AG09319 (cell line): ENCODE measurements at regions not wholly inside any gene's neighbourhood (a gene's known extent, or its start where the extent isn't known, plus 50 kb on each side); places are given as distances from the start of the nearest gene placed in this dataset.
A peak's percentile ranks its signal among the peaks of the same experiment; 100 is the strongest.

Source experiments
- DNase-seq: peaks from one replicate; pipeline ENCODE4 v3.0.0-alpha.2; 2010; ENCODE audit warnings: low read depth; ENCODE audit errors: extremely low read depth
- TF ChIP-seq, protein P1 (sequence below): IDR thresholded peaks from 2 replicates; pipeline ENCODE4 v1.5.1; 2011; ENCODE audit warnings: low read depth, mild to moderate bottlenecking, inconsistent platforms, low read length, moderate library complexity

DNA sequence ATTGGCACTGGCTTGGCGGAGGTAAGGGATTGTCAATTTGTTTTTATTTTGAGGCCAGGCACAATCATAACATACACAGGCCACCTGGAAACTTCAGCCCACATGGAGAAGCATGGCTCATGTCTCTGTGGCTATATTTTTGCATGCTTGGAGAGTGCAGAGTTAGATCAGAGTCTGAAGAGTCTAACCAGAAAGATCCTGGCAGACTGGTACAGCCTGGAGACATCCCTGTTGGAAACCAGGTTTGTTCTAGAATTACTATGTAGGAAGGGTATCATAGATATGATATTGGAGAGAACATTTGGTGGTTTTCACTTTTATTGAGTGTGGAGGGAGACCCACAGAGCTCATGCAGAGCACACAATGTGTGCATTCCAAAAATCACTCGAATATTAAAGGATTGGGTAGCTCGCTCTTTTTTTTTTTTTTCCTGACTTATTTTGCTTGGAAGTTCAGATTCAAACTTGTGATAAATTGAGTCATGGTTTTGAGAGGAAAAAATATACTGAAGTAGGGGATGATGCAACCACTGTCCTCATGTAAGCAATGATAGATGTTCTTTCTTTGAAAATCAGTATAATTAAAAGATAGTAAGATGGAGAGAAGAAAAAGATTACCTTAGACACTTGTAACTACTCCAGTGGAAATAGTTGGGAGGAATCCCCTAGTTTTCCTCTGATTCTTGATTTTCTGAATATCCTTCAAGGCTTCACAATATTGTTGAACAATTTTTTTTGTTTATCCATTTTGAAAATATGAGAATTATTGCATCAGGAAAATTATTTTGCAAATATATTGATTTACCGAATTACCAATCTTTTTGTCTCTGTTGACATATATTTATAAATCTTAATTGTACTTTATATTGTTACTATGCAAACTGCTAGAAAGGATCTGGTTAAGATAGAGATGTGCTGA, 185.7 kb upstream of the ZEB2 start:
- DNase-seq = no peak
- TF ChIP-seq, protein P1, sequence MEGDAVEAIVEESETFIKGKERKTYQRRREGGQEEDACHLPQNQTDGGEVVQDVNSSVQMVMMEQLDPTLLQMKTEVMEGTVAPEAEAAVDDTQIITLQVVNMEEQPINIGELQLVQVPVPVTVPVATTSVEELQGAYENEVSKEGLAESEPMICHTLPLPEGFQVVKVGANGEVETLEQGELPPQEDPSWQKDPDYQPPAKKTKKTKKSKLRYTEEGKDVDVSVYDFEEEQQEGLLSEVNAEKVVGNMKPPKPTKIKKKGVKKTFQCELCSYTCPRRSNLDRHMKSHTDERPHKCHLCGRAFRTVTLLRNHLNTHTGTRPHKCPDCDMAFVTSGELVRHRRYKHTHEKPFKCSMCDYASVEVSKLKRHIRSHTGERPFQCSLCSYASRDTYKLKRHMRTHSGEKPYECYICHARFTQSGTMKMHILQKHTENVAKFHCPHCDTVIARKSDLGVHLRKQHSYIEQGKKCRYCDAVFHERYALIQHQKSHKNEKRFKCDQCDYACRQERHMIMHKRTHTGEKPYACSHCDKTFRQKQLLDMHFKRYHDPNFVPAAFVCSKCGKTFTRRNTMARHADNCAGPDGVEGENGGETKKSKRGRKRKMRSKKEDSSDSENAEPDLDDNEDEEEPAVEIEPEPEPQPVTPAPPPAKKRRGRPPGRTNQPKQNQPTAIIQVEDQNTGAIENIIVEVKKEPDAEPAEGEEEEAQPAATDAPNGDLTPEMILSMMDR = no peak

DNA sequence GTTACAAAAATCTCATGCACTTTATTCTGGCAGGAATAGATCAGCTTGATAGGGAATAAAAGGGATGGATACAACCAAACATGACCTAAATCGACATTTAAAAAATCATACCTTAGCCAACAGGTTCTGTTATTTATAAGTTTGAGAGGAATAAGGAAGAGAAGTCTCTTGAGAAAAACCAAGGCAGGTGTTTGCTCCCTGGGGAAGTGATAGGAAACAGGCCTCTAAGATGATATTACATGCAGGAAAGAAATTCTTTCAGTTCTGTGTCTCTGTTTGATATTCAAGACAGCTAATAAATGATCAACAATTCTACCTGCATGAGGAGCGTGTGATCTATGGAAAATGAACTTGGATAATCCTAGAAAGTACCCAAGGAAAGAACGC, 184.8 kb upstream of the ZEB2 start:
- DNase-seq = no peak
- TF ChIP-seq, protein P1 = no peak

DNA sequence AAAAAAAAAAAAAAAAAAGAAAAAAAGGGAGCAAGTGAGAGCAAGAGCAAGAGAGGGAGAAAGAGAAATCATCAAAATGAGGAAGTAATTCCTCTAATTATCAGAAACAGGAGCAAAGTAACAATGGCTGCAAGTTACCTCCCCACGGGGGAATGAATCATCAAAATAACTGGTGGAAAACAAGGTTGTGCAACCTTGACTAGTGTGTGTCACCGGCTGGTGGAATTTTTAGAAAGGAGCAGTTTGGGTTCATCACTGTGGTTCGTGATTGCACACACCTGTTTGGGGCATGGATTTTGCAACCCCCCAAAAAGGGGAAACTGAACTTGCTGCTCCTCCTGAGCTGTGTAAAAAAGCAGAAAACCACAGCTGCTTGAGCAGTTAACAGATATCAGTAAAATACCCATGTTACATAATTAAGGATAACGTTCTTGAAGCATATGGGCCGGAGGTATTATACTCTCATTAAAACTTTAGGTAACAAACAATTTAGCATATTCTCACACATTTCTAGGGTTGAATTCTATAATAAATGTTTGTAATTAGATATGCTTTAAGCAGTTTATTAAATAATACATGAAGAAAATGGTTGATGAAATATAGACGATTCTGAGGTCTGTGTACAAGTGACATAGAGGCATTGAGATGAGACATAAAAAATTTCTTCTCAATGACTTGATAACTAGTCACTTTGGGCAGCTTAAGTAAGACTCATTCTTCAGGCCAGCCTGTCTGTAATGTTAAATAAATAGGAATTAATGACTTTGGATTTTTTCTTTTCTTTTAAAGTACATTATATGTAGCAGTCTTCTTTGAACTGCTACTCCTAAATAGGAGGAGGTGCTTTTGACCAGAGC, 184.2 kb upstream of the ZEB2 start:
- TF ChIP-seq, protein P1 = no peak
- DNase-seq = peak; percentile 10

DNA sequence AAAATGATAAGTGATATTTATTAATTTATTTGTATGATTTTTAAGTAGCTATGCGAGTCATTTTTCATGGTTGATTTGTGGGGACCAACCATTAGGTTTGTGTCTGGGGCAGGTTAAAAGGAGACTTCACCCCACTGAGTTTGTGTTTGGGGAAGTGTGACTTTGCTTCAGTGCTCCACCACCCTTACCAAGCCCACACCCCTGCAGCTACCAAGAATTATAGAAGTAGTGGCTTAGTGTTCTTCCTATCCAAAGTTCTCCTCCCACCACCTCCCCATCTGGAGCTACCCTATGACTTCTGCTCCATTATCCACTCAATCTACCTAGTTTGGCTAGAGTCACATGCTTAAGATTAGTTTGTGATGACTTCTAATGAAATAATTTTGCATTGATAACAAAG, 182.1 kb upstream of the ZEB2 start:
- TF ChIP-seq, protein P1 = no peak
- no peak for DNase-seq

DNA sequence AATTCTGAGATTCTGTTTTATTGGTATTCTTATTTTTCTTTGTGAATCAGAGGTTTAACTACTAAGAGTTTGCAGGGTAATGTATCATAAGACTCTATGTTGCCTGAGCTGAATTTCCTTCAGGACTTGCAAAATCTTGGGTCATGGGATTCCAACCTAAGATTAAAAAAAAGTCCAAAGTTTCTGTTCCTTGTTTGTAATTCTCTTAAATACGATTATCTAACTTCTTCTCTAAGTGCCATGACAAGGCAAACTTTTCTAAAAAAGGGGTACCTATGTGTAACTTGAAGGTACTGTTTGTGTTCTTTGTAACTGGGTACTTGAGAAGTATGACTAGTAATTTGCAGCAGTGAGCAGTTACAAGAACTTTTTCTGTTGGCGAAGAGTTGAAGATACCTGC, 181.3 kb upstream of the ZEB2 start:
- no peak for DNase-seq
- TF ChIP-seq, protein P1 = no peak

DNA sequence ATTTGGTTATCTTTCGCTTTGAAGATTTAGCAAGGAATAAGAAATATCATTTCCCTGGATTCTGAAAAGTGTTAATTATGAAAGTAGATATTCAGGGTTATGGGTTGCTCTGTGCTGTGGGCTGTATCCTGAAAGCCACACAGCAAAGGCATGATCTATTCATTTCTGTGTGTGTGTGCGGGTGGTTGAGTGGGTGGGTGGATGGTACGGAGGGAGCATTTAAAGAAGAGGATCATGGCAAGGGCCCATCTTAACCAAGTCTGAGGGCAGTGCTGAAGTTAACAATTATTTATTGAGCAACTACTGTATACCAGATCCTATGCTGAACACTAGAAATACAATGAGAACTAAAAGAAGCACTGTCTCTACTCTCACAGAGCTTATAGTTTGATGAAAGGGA, 178.2 kb upstream of the ZEB2 start:
- TF ChIP-seq, protein P1 = no peak
- no peak for DNase-seq

DNA sequence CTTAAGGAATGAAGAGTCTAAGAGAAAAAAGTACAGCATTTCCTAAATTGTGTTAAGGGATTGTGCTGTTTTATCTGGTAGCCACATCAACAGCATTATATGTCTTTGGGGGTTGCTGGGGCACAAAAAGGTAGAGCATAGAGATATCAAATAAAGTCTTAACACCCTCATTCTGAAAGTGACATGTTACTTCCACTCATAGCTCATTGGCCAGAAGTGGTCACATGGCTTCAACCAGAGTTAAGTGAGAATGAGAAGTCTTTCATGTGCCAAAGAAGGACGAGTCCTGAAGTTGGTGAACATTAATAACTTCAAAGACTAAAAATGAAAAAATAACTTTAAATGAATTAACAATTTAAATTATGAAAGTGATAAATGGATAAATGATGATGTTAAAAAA, 175.7 kb upstream of the ZEB2 start:
- no peak for DNase-seq
- TF ChIP-seq, protein P1 = no peak
